ENCODE measurements at regions not wholly inside any gene's neighbourhood (a gene's known extent, or its start where the extent isn't known, plus 50 kb on each side); places are given as distances from the start of the nearest gene placed in this dataset.

DNA sequence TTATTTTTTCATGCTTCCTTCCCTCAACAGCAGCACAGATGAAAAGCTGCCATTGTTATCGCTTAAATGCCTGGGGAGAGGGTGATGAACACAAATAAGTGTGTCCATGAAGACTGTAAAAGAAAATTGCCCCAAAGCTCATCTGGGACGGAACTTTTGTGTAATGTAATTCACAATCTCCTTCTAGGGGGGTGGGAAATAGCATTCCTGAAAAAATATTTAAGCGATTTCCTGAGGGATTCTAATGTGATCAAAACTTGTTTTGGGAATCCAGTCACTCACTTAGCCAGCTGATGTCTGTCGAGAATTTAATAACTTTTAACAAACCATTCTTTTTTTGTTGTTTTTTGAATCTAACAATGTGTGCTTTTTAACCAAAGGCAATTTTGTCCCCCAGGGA lies 427.9 kb downstream of the PLCL1 start:
- TF ChIP-seq POLR2A (IDR thresholded peaks at IDR 0.05; ENCODE audit: low read length), result no peak
- no peak for TF ChIP-seq GATA1 (IDR thresholded peaks at IDR 0.05; ENCODE audit: low read depth, low read length)
